Gastrocnemius medialis (tissue), 4 donors: ENCODE measurements at regions not wholly inside any gene's neighbourhood (a gene's known extent, or its start where the extent isn't known, plus 50 kb on each side); places are given as distances from the start of the nearest gene placed in this dataset.

Experiments used
- POLR2A ChIP-seq, 2 donors: fragments of 450-650 bp; IDR thresholded peaks; one replicate each; pipeline ENCODE4 v1.6.1; 2017; ENCODE audit warnings: antibody characterized with exemption in 2 of 2, mild to moderate bottlenecking in 2 of 2, moderate library complexity in 2 of 2
- TF ChIP-seq, protein P1 (sequence below), 5 experiments: fragments of 450-650 bp in 3 of 5; fragments of 200-600 bp in 2 of 5; sonication (generic) in 2 of 5; IDR thresholded peaks in 4 of 5; conservative IDR thresholded peaks in 1 of 5; 1 replicate in 4 of 5; 2 replicates in 1 of 5; pipeline ENCODE4 v1.5.1; 2016 to 2019; ENCODE audit warnings: antibody characterized with exemption in 5 of 5, mild to moderate bottlenecking in 3 of 5, moderate library complexity in 3 of 5

DNA sequence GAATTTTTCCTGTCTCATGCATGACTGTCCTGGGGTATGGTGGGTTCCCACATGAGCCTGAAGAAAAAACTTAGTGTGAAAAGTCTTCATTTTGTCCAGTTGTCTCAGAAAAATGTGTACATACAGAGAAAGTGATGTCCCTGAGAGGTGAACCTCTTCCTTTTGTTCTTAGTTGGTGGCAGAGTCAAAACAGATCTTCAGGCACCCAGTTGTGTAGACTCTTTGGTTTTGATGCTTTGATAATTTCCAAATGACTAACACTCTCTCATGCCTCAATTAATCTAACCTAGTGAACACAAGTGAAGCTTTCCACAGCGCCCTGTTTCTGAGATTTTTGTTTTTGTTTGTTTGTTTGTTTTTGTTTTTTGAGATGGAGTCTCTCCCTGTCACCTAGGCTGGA lies 273.5 kb downstream of the PIK3C3 start:
- TF ChIP-seq, protein P1, sequence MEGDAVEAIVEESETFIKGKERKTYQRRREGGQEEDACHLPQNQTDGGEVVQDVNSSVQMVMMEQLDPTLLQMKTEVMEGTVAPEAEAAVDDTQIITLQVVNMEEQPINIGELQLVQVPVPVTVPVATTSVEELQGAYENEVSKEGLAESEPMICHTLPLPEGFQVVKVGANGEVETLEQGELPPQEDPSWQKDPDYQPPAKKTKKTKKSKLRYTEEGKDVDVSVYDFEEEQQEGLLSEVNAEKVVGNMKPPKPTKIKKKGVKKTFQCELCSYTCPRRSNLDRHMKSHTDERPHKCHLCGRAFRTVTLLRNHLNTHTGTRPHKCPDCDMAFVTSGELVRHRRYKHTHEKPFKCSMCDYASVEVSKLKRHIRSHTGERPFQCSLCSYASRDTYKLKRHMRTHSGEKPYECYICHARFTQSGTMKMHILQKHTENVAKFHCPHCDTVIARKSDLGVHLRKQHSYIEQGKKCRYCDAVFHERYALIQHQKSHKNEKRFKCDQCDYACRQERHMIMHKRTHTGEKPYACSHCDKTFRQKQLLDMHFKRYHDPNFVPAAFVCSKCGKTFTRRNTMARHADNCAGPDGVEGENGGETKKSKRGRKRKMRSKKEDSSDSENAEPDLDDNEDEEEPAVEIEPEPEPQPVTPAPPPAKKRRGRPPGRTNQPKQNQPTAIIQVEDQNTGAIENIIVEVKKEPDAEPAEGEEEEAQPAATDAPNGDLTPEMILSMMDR (IDR thresholded peaks at IDR 0.05 in 4 of 5, conservative IDR thresholded peaks at IDR 0.05 in 1 of 5), result no peak
- no peak for TF ChIP-seq POLR2A (IDR thresholded peaks at IDR 0.05)
